Skeletal muscle satellite cell (primary cell): ENCODE measurements at regions not wholly inside any gene's neighbourhood (a gene's known extent, or its start where the extent isn't known, plus 50 kb on each side); places are given as distances from the start of the nearest gene placed in this dataset.
"Not testable (repeated sequence)": the region's sequence is repeated elsewhere in the genome, so short reads cannot be mapped to it uniquely, and the experiment has no call there.

Experiments
- H3K27me3 ChIP-seq: 2 replicates; pipeline ENCODE4 v1.7.0; 2013; ENCODE audit warnings: low read length; ENCODE audit not compliant: control insufficient read depth, insufficient read depth
- H3K36me3 ChIP-seq: 2 replicates; pipeline ENCODE4 v1.7.0; 2013; ENCODE audit warnings: mild to moderate bottlenecking, control low read depth, low read length; ENCODE audit not compliant: insufficient read depth
- H3K4me1 ChIP-seq: 2 replicates; pipeline ENCODE4 v1.7.0; 2013; ENCODE audit warnings: low read length; ENCODE audit not compliant: control insufficient read depth, insufficient read depth
- H3K4me2 ChIP-seq: 2 replicates; pipeline ENCODE4 v1.7.0; 2013; ENCODE audit warnings: mild to moderate bottlenecking, low read length
- H3K4me3 ChIP-seq: 2 replicates; pipeline ENCODE4 v1.7.0; 2013; ENCODE audit warnings: low read length
- H3K9ac ChIP-seq: 2 replicates; pipeline ENCODE4 v1.7.0; 2013; ENCODE audit warnings: mild to moderate bottlenecking, low read depth, low read length, moderate library complexity
- H3K9me3 ChIP-seq: replicated peaks from 2 replicates; pipeline ENCODE4 v1.7.0; 2013; ENCODE audit warnings: mild to moderate bottlenecking, control low read depth, low read length

GRCh38 chr11:90698238-90698637, 475.4 kb upstream of the CHORDC1 start:
- Histone ChIP-seq H3K4me3 (no peak overlapping the region), H3K27me3 (no peaks in the 10 kb centered on the region), H3K9ac (no peak overlapping the region), H3K36me3 (no peaks in the 10 kb centered on the region), H3K4me1 (no peaks in the 10 kb centered on the region), H3K4me2 (no peak overlapping the region), H3K9me3 (no peaks in the 10 kb centered on the region)

- H3K27me3 ChIP-seq, H3K9ac ChIP-seq, H3K9me3 ChIP-seq, H3K4me2 ChIP-seq, H3K36me3 ChIP-seq, H3K4me3 ChIP-seq, H3K4me1 ChIP-seq: not testable (repeated sequence)
Observed at GRCh38 chr11:90675496-90675895, 452.6 kb upstream of the CHORDC1 start.

DNA sequence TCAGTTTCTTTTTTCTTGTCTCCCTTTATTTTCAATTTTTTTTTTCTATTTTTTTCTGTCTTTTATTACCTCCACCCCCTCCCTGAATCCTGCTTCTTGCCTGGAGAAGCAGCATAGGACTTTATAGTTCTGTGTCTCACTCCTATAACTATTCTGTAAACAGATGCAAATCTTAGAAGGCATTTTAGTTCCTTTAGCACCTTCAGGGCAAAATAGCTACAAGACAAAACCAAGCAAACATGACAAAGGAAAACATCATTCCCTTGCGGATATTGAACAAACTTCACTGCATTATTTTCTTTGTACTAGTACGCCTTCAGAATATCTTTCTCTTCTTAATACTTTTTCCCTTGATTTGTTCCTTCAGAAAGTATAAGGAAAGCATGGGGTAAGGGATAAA, 446.2 kb upstream of the CHORDC1 start:
- Histone ChIP-seq H3K4me3 (no peak overlapping the region), H3K9ac (no peak overlapping the region), H3K4me2 (no peak overlapping the region), H3K27me3 (no peaks in the 10 kb centered on the region), H3K4me1 (no peaks in the 10 kb centered on the region), H3K9me3 (no peaks in the 10 kb centered on the region), H3K36me3 (no peaks in the 10 kb centered on the region)

DNA sequence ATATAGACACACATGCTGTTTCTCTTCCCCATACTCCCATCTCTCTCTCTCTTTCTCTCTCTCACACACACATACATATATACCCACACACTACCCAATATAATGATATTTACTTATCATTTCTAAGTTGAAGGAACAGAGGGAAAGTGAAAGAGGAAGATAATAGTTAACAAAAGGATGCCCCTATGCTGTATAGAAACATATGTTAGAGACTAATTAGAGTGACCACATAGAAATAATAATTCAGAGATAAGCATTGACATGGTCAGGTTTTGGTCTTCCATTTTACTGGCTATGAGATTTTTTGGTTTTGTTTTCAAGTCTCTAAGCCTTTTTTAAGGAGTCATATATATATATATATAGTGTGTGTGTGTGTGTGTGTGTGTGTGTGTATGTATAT, 445.7 kb upstream of the CHORDC1 start:
- H3K9me3 ChIP-seq = no peaks in the 10 kb centered on the region
- no peaks in the 10 kb centered on the region for H3K36me3 ChIP-seq
- H3K4me1 ChIP-seq = no peaks in the 10 kb centered on the region
- no peak overlapping the region for H3K9ac ChIP-seq
- no peak overlapping the region for H3K4me3 ChIP-seq
- no peaks in the 10 kb centered on the region for H3K27me3 ChIP-seq
- H3K4me2 ChIP-seq = no peak overlapping the region

GRCh38 chr11:90661233-90661632, 438.4 kb upstream of the CHORDC1 start:
- H3K4me3 ChIP-seq = no peak overlapping the region
- H3K9ac ChIP-seq = no peak overlapping the region
- H3K27me3 ChIP-seq = no peaks in the 10 kb centered on the region
- H3K4me2 ChIP-seq = no peak overlapping the region
- no peaks in the 10 kb centered on the region for H3K9me3 ChIP-seq
- no peaks in the 10 kb centered on the region for H3K36me3 ChIP-seq
- H3K4me1 ChIP-seq = no peaks in the 10 kb centered on the region

GRCh38 chr11:90656171-90656570, 433.3 kb upstream of the CHORDC1 start:
- Histone ChIP-seq H3K4me1 (no peaks in the 10 kb centered on the region), H3K9me3 (no peaks in the 10 kb centered on the region), H3K27me3 (no peaks in the 10 kb centered on the region), H3K36me3 (no peaks in the 10 kb centered on the region), H3K9ac (no peak overlapping the region), H3K4me2 (no peak overlapping the region), H3K4me3 (no peak overlapping the region)

DNA sequence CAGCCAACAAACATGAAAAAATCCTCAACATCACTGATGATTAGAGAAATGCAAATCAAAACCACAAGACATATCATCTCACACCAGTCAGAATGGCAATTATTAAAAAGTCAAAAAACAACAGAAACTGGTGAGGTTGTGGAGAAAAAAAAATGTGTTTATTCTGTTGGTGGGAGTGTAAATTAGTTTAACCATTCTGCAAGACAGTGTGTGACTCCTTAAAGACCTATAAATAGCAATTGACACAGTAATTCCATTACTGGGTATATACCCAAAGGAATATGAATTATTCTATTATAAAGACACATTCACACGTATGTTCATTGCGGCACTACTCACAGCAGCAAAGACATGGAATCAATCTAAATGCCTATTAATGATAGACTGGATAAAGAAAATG, 427.3 kb upstream of the CHORDC1 start:
- no peaks in the 10 kb centered on the region for H3K27me3 ChIP-seq
- no peak overlapping the region for H3K9ac ChIP-seq
- no peaks in the 10 kb centered on the region for H3K4me1 ChIP-seq
- H3K36me3 ChIP-seq = no peaks in the 10 kb centered on the region
- no peaks in the 10 kb centered on the region for H3K9me3 ChIP-seq
- H3K4me2 ChIP-seq = no peak overlapping the region
- no peak overlapping the region for H3K4me3 ChIP-seq

GRCh38 chr11:90646706-90647105, 423.9 kb upstream of the CHORDC1 start:
- H3K4me2 ChIP-seq = no peak overlapping the region
- H3K36me3 ChIP-seq = no peaks in the 10 kb centered on the region
- no peaks in the 10 kb centered on the region for H3K4me1 ChIP-seq
- no peaks in the 10 kb centered on the region for H3K27me3 ChIP-seq
- H3K9me3 ChIP-seq = no peaks in the 10 kb centered on the region
- no peak overlapping the region for H3K4me3 ChIP-seq
- H3K9ac ChIP-seq = no peak overlapping the region

DNA sequence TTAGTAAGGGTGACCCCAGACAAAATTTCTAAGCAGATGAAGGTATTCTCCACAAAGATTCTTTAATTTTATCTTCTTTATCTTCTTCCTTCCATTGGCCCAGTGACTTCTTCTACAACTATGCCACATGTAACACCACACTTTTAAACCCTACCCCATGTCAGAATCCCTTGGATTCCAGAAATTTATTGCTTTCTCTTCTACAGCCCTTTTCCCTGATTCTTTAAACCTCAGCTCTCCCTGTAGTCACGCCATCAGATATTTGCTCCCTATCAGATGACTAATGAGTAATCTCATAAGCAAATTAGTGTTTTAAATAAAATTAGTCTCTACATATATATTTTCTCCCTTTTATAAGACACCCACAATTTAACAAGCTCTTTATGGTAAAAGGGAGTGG, 423.4 kb upstream of the CHORDC1 start:
- no peaks in the 10 kb centered on the region for H3K36me3 ChIP-seq
- H3K4me1 ChIP-seq = no peaks in the 10 kb centered on the region
- no peak overlapping the region for H3K4me3 ChIP-seq
- H3K9ac ChIP-seq = no peak overlapping the region
- no peaks in the 10 kb centered on the region for H3K9me3 ChIP-seq
- no peak overlapping the region for H3K4me2 ChIP-seq
- no peaks in the 10 kb centered on the region for H3K27me3 ChIP-seq

- Histone ChIP-seq H3K4me2 (no peak overlapping the region), H3K9ac (no peak overlapping the region), H3K9me3 (no peaks in the 10 kb centered on the region), H3K36me3 (no peaks in the 10 kb centered on the region), H3K27me3 (no peaks in the 10 kb centered on the region), H3K4me1 (no peaks in the 10 kb centered on the region), H3K4me3 (no peak overlapping the region)
Observed at GRCh38 chr11:90639461-90639993, 416.7 kb upstream of the CHORDC1 start.

- Histone ChIP-seq H3K4me2 (no peak overlapping the region), H3K36me3 (no peaks in the 10 kb centered on the region), H3K4me3 (no peak overlapping the region)
Observed at GRCh38 chr11:90635886-90636285, 413.0 kb upstream of the CHORDC1 start.

DNA sequence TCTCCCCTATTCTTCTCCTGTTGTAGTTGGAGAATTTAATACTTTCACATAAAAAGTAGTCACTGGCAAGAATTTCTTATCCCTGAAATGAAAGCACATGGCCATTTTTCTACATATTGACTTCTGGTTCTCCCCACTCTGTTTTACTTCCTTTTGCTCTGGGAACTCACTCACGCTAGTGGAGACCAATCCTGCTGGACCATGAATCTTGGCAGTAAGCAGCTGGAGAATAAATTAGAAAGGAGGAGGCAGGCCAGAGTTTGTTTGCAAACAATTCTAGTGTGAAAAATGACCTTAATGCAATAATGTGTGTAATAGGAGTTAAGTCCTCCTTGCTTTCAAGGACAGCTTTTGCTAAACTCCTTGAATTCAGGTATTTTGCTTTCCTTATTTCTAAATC, 412.3 kb upstream of the CHORDC1 start:
- no peak overlapping the region for H3K9ac ChIP-seq
- H3K27me3 ChIP-seq = no peaks in the 10 kb centered on the region
- no peaks in the 10 kb centered on the region for H3K36me3 ChIP-seq
- no peaks in the 10 kb centered on the region for H3K4me1 ChIP-seq
- no peaks in the 10 kb centered on the region for H3K9me3 ChIP-seq
- no peak overlapping the region for H3K4me3 ChIP-seq
- no peak overlapping the region for H3K4me2 ChIP-seq

More at GRCh38 chr11:90635886-90636285, 413.0 kb upstream of the CHORDC1 start:
- H3K4me1 ChIP-seq = no peaks in the 10 kb centered on the region
- no peaks in the 10 kb centered on the region for H3K27me3 ChIP-seq
- no peak overlapping the region for H3K9ac ChIP-seq
- no peaks in the 10 kb centered on the region for H3K9me3 ChIP-seq
